ENCODE measurements at regions not wholly inside any gene's neighbourhood (a gene's known extent, or its start where the extent isn't known, plus 50 kb on each side); places are given as distances from the start of the nearest gene placed in this dataset.

DNA sequence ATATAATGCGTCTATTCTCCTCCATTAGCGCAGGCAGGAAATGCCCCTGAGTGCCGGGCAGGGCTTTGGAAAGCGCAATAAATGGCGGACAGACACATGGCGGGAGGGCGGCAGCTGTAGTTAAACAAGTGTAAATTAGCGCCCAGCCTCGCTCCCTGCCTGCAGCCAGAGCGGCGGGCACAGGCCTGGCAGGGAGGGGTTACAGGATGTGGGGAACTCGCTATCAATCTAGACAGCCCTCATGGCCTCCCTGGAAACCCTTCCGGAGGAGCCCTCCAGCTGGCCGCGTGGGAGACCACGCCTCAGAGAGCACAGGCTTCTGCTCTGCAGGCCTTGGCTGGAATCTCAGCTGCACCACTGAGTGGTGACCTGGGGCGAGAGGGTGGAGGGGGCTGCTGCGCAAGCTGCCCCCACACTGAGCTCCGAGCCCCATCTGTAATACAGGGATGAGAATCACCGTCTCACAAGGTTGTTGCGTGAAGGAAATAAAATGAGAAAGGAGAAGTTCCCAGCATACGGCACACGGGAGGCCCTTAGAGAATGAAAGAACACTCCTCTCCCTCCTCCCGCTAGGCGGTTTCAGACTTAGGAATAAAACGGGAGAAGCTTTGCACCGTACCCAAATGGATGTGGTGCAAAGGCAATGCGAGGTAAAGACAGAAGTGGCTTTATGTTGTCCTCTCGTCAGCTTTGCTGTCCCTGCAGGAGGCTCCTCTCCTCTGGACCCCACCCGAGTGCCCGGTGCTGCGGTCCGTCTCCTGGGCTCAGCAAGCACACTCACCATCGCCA, 167.2 kb upstream of the POU3F1 start:
- no peak overlapping the region for H3K4me3 ChIP-seq (ENCODE audit: low read length in 2 of 2)
- intact Hi-C loops (cut with DNase I): no loop called here
- DNase-seq (no peak), ATAC-seq (ENCODE audit: low FRiP score) (peak; percentile 40)
- no peaks in the 10 kb centered on the region for H3K4me1 ChIP-seq (ENCODE audit: control insufficient read depth in 1 of 2, insufficient read depth in 2 of 2, low read length in 2 of 2)
- no peaks in the 10 kb centered on the region for H3K27me3 ChIP-seq (ENCODE audit: control insufficient read depth in 1 of 2, insufficient read depth in 2 of 2, low read length in 1 of 2)
- H3K36me3 ChIP-seq (ENCODE audit: control insufficient read depth in 1 of 2, insufficient read depth in 2 of 2, low read length in 1 of 2): no peaks in the 10 kb centered on the region
- no peaks in the 10 kb centered on the region for H3K9me3 ChIP-seq (ENCODE audit: control insufficient read depth, low read length)
- 64 to 69% methylated on average over 34 of the region's 34 CpGs for WGBS, 2 donors
- H3K27ac ChIP-seq (ENCODE audit: low read depth in 1 of 2, low read length in 2 of 2): no peak overlapping the region

DNA sequence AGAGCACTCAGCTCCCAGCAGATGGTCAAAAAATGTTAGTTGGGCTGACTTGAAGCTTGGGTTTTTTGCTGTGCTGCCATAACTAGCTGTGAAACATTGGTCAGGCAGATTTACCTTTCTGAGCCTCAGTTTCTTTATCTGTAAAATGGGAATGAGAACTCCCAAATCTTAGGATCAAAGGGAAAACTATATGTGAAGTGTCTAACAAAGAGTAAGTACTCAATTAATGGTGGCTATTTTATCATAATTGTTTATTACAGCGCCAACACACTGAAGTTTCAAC, 164.2 kb upstream of the POU3F1 start:
- no peaks in the 10 kb centered on the region for H3K9me3 ChIP-seq (ENCODE audit: control insufficient read depth, low read length)
- H3K27me3 ChIP-seq (ENCODE audit: control insufficient read depth in 1 of 2, insufficient read depth in 2 of 2, low read length in 1 of 2): no peaks in the 10 kb centered on the region
- no peak for ATAC-seq (ENCODE audit: low FRiP score)
- H3K4me1 ChIP-seq (ENCODE audit: control insufficient read depth in 1 of 2, insufficient read depth in 2 of 2, low read length in 2 of 2): no peaks in the 10 kb centered on the region
- H3K4me3 ChIP-seq (ENCODE audit: low read length in 2 of 2): no peak overlapping the region
- no peaks in the 10 kb centered on the region for H3K36me3 ChIP-seq (ENCODE audit: control insufficient read depth in 1 of 2, insufficient read depth in 2 of 2, low read length in 1 of 2)
- WGBS, 2 donors: 99 to 100% methylated on average over 1 of the region's 1 CpG
- intact Hi-C loops (cut with DNase I): no loop called here
- no peak overlapping the region for H3K27ac ChIP-seq (ENCODE audit: low read depth in 1 of 2, low read length in 2 of 2)
- no peak for DNase-seq

DNA sequence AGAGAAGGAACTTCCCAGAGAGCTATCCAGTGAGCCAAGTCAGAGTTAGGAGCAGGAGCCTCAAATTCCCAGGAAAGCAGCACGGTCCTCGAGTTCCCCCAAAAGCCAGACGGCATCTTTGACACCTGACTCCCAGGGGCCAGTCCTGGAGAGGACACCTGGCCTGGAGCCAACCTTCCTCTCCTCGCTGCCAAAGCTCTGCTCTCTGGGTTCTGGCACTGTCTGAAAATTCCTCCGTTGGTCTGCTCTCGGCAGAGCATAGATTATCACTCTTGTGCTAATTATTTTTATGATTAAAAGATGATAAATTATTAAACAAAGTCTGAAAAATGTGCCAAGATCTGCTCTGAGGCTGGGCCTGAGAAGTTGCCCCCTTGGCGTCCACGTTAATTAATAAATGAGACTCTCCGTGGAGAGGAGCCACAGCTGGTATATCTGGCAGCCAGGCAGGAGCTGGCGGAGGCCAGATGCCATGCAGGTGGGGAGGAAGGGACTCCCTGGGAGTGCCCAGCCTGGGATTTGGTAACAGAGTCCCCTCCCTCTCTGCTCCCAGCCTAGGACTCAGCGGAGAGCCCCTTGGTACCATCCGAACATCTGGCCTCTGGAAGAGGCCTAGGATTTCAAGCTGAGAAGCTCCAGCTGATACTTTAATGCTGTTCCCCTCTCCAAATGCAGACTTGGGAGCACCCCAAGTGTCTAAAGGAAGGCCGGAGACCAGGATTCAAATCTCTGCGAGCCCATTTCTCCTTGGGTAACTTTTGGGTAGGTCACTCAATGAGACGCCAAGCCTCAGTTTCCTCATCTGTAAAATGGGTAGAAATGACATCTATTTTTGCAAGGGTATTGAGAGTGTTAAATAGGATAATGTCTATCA, 163.7 kb upstream of the POU3F1 start:
- no peak for ATAC-seq (ENCODE audit: low FRiP score)
- no peaks in the 10 kb centered on the region for H3K27me3 ChIP-seq (ENCODE audit: control insufficient read depth in 1 of 2, insufficient read depth in 2 of 2, low read length in 1 of 2)
- no peaks in the 10 kb centered on the region for H3K9me3 ChIP-seq (ENCODE audit: control insufficient read depth, low read length)
- H3K4me3 ChIP-seq (ENCODE audit: low read length in 2 of 2): no peak overlapping the region
- H3K4me1 ChIP-seq (ENCODE audit: control insufficient read depth in 1 of 2, insufficient read depth in 2 of 2, low read length in 2 of 2): no peaks in the 10 kb centered on the region
- H3K27ac ChIP-seq (ENCODE audit: low read depth in 1 of 2, low read length in 2 of 2): no peak overlapping the region
- no peaks in the 10 kb centered on the region for H3K36me3 ChIP-seq (ENCODE audit: control insufficient read depth in 1 of 2, insufficient read depth in 2 of 2, low read length in 1 of 2)
- whole genome bisulfite sequencing, 2 donors: 38% methylated on average over 15 of the region's 15 CpGs
- no peak for DNase-seq
- intact Hi-C loops (cut with DNase I): no loop called here

DNA sequence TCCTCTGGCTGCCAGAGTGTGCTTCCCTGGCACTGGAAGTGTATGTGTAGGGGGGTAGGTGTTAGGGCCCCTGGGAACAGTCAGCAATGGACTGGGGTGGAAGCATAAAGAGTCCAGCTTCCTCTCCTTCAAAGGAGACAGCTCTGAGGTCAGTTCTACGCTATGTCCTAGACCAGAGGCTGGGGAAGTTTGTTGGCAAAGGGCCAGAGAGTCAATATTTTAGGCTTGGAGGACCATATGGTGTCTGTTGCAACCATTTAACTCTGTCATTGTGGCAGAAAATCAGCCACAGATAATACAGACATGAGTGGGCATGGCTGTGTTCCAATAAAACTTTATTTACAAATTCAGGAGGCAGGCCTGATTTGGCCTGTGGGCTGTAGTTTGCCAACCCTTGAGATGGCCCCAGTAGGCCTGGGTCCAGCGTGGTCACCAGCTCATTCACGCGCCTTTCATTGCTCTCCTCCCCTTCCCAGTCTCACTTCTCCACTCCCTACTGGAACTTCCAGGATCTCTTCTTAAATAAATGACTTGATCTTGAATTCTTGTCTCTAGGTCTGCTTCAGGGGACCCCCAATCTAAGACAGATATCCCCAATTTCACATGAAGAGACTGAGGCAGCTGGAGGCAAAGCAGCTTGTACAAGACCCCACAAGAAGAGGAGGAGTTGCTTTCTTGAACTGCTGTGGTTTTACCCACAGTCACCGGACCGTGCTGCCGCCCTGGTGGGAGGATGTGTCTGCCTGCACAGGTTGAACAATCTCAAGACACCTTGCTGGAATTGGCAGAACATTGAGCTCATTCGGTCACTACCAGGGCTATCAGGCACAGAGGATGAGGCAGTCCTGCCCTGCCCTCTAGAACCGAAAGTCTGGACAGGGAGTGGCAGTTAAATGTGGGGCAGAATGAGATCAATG, 162.4 kb upstream of the POU3F1 start:
- ATAC-seq (ENCODE audit: low FRiP score) (no peak), DNase-seq (no peak)
- H3K36me3 ChIP-seq (ENCODE audit: control insufficient read depth in 1 of 2, insufficient read depth in 2 of 2, low read length in 1 of 2): no peaks in the 10 kb centered on the region
- H3K4me1 ChIP-seq (ENCODE audit: control insufficient read depth in 1 of 2, insufficient read depth in 2 of 2, low read length in 2 of 2): no peaks in the 10 kb centered on the region
- intact Hi-C loops (cut with DNase I): no loop called here
- no peaks in the 10 kb centered on the region for H3K27me3 ChIP-seq (ENCODE audit: control insufficient read depth in 1 of 2, insufficient read depth in 2 of 2, low read length in 1 of 2)
- no peak overlapping the region for H3K4me3 ChIP-seq (ENCODE audit: low read length in 2 of 2)
- no peak overlapping the region for H3K27ac ChIP-seq (ENCODE audit: low read depth in 1 of 2, low read length in 2 of 2)
- 91 to 92% methylated on average over 9 of the region's 9 CpGs for WGBS, 2 donors
- no peaks in the 10 kb centered on the region for H3K9me3 ChIP-seq (ENCODE audit: control insufficient read depth, low read length)

DNA sequence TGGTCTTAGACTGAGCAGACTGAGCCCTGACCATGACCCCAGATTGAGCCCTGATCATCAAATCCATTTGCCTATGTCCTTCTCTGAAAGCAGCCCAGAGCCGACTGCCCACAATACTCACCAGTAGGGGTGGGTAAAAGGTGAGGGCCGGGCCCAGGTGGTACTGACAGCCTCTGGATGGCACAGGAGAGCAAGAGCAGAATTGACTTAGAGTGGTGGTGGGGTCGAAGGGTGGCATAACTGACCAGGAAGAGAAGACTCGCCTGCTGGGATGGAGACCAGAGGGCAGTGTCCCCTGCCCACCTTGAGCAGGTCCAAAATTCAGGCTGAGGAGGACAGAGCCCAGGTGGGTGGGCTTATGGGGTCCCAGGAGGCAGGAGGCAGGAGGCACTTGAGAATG, 161.3 kb upstream of the POU3F1 start:
- 88 to 94% methylated on average over 4 of the region's 4 CpGs for WGBS, 2 donors
- intact Hi-C loops (cut with DNase I): no loop called here
- ATAC-seq (ENCODE audit: low FRiP score): no peak

DNA sequence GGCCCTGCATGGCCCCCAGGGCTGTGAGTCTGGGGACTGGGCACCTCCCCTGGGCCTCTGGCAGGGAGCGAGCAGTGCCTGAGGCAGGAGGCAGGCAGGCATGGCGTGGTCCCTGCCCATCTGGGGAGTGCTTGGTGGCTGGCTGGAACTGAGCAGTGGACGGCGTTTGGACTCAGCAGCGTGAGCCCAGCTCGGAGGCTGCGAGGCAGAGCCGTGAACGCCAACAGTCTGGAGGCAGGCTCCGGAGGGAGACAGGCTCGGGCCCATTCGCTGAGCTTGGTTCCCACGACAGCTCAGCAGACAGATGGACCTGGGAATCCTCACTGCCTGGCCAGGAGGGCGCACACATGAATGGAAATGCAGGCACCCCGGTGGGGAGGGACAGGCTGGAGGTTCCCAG, 160.7 kb upstream of the POU3F1 start:
- 83 to 84% methylated on average over 15 of the region's 15 CpGs for WGBS, 2 donors
- Histone ChIP-seq H3K9me3 (ENCODE audit: control insufficient read depth, low read length) (no peaks in the 10 kb centered on the region), H3K27ac (ENCODE audit: low read depth in 1 of 2, low read length in 2 of 2) (no peak overlapping the region), H3K27me3 (ENCODE audit: control insufficient read depth in 1 of 2, insufficient read depth in 2 of 2, low read length in 1 of 2) (no peaks in the 10 kb centered on the region), H3K4me3 (ENCODE audit: low read length in 2 of 2) (no peak overlapping the region), H3K4me1 (ENCODE audit: control insufficient read depth in 1 of 2, insufficient read depth in 2 of 2, low read length in 2 of 2) (no peaks in the 10 kb centered on the region), H3K36me3 (ENCODE audit: control insufficient read depth in 1 of 2, insufficient read depth in 2 of 2, low read length in 1 of 2) (no peaks in the 10 kb centered on the region)
- intact Hi-C loops (cut with DNase I): no loop called here
- ATAC-seq (ENCODE audit: low FRiP score): peak; percentile 34
- no peak for DNase-seq

More for the DNA sequence above, 161.3 kb upstream of the POU3F1 start:
- H3K4me3 ChIP-seq (ENCODE audit: low read length in 2 of 2): no peak overlapping the region
- H3K27ac ChIP-seq (ENCODE audit: low read depth in 1 of 2, low read length in 2 of 2): no peak overlapping the region
- no peaks in the 10 kb centered on the region for H3K4me1 ChIP-seq (ENCODE audit: control insufficient read depth in 1 of 2, insufficient read depth in 2 of 2, low read length in 2 of 2)
- H3K36me3 ChIP-seq (ENCODE audit: control insufficient read depth in 1 of 2, insufficient read depth in 2 of 2, low read length in 1 of 2): no peaks in the 10 kb centered on the region
- no peaks in the 10 kb centered on the region for H3K27me3 ChIP-seq (ENCODE audit: control insufficient read depth in 1 of 2, insufficient read depth in 2 of 2, low read length in 1 of 2)
- no peak for DNase-seq
- no peaks in the 10 kb centered on the region for H3K9me3 ChIP-seq (ENCODE audit: control insufficient read depth, low read length)

DNA sequence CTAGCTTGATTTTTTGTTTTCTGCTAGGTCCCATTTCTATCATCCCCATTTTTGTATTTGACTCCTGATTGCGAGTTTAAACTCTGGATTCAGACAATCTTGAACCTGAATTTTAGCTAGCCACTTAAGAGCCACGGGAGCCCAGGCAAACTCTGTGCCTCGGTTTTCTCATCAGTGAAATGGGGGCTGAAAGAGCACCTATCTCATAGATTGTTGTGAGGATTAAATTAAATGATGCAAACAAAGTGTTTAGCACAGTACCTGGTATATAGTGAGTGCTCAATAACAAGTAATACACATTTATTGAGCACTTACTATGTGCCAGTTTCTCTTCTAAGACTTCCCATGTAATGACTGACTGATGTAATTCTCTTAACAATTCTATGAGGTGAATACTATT, 158.1 kb upstream of the POU3F1 start:
- H3K4me1 ChIP-seq (ENCODE audit: control insufficient read depth in 1 of 2, insufficient read depth in 2 of 2, low read length in 2 of 2): no peaks in the 10 kb centered on the region
- H3K36me3 ChIP-seq (ENCODE audit: control insufficient read depth in 1 of 2, insufficient read depth in 2 of 2, low read length in 1 of 2): no peaks in the 10 kb centered on the region
- 80 to 83% methylated on average over 3 of the region's 3 CpGs for WGBS, 2 donors
- ATAC-seq (ENCODE audit: low FRiP score) (no peak), DNase-seq (no peak)
- intact Hi-C loops (cut with DNase I): no loop called here
- H3K9me3 ChIP-seq (ENCODE audit: control insufficient read depth, low read length): peaks cover 1% of the 10 kb centered on the region
- H3K4me3 ChIP-seq (ENCODE audit: low read length in 2 of 2): no peak overlapping the region
- H3K27ac ChIP-seq (ENCODE audit: low read depth in 1 of 2, low read length in 2 of 2): no peak overlapping the region
- peaks cover 0 to 2% of the 10 kb centered on the region in 2 donors for H3K27me3 ChIP-seq (ENCODE audit: control insufficient read depth in 1 of 2, insufficient read depth in 2 of 2, low read length in 1 of 2)

DNA sequence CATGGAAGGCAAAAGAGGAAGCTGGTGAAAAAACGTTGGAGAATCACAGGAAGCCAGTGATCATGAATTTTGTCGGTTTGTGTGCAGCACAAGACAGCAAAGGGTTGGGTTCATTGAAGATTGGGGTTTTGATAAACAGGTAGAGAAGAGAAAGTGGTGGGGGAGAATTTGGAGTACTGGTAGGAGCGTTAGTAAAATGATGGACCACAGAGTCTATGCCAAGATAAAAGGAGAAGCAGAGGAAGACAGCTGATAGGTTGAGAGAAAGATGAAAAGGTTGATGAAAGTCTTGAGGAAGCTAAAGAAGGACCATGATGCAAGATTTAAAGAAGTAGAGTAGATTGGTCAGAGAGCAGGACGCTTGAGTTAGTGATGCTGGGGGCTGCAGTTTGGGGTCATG, 156.8 kb upstream of the POU3F1 start:
- 52 to 58% methylated on average over 4 of the region's 4 CpGs for WGBS, 2 donors
- Histone ChIP-seq H3K27me3 (ENCODE audit: control insufficient read depth in 1 of 2, insufficient read depth in 2 of 2, low read length in 1 of 2) (peaks cover 0 to 2% of the 10 kb centered on the region in 2 donors), H3K27ac (ENCODE audit: low read depth in 1 of 2, low read length in 2 of 2) (no peak overlapping the region), H3K36me3 (ENCODE audit: control insufficient read depth in 1 of 2, insufficient read depth in 2 of 2, low read length in 1 of 2) (no peaks in the 10 kb centered on the region), H3K4me1 (ENCODE audit: control insufficient read depth in 1 of 2, insufficient read depth in 2 of 2, low read length in 2 of 2) (no peaks in the 10 kb centered on the region), H3K9me3 (ENCODE audit: control insufficient read depth, low read length) (peaks cover 1% of the 10 kb centered on the region), H3K4me3 (ENCODE audit: low read length in 2 of 2) (no peak overlapping the region)
- intact Hi-C loops (cut with DNase I): no loop called here
- ATAC-seq (ENCODE audit: low FRiP score) (no peak), DNase-seq (no peak)

Data from aorta (tissue), 5 donors.